ENCODE measurements at regions not wholly inside any gene's neighbourhood (a gene's known extent, or its start where the extent isn't known, plus 50 kb on each side); places are given as distances from the start of the nearest gene placed in this dataset.

DNA sequence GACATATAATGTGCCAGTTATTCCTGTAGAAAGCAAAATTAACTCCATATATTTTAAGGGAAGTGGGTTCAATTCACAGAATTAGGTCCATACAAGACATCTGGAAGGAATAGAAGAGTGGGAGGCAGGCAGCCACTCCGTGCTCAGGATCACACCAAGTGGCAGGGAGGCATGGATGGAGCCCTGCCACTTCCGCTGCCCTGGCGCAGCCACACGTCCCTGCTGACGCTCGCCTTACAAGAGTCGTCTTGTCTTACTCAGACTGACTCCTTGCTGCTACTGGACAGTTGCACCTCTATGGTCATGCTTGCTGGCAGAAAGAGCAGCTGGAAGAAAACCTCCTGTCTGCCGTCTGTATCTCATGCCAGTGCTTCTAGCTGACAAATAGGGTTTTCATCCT, 579.9 kb upstream of the POM121L12 start:
- dilution Hi-C loops (cut with HindIII; ENCODE audit: low sequenced_read_pairs, unreplicated experiment) (no loop called here), intact Hi-C loops (cut with micrococcal nuclease) (no loop called here), in situ Hi-C loops (cut with MboI; ENCODE audit: low sequenced_read_pairs) (no loop called here)
- 52% methylated on average over 2 of the region's 8 CpGs; no CpG with 5 or more reads in 1 of the 2 experiments for WGBS, 2 experiments (ENCODE audit: extremely low coverage in 2 of 2, insufficient read length in 1 of 2)
- H3K56ac ChIP-seq (ENCODE audit: extremely low read depth, insufficient read depth, low read length) = no peak overlapping the region
- TF ChIP-seq BHLHE40 (IDR thresholded peaks at IDR 0.05; ENCODE audit: low read depth, low read length) (no peak), NFE2L2 (IDR thresholded peaks at IDR 0.05; ENCODE audit: low read depth, low read length) (no peak), MXI1 (IDR thresholded peaks at IDR 0.05; ENCODE audit: borderline replicate concordance, low read depth, low read length) (no peak), POLR2A (IDR thresholded peaks at IDR 0.05; ENCODE audit: low read depth, low read length) (no peak), RFX5 (IDR thresholded peaks at IDR 0.05; ENCODE audit: low read depth, low read length) (no peak), RAD21 (IDR thresholded peaks at IDR 0.05; ENCODE audit: low read length) (no peak), SMC3 (IDR thresholded peaks at IDR 0.05; ENCODE audit: low read depth, low read length) (no peak), CEBPB (IDR thresholded peaks at IDR 0.05; ENCODE audit: low read depth, low read length) (no peak)
- TF ChIP-seq, protein P1, sequence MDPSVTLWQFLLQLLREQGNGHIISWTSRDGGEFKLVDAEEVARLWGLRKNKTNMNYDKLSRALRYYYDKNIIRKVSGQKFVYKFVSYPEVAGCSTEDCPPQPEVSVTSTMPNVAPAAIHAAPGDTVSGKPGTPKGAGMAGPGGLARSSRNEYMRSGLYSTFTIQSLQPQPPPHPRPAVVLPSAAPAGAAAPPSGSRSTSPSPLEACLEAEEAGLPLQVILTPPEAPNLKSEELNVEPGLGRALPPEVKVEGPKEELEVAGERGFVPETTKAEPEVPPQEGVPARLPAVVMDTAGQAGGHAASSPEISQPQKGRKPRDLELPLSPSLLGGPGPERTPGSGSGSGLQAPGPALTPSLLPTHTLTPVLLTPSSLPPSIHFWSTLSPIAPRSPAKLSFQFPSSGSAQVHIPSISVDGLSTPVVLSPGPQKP (IDR thresholded peaks at IDR 0.05; ENCODE audit: borderline replicate concordance, low read depth, low read length) = no peak
- TF ChIP-seq, protein P2, sequence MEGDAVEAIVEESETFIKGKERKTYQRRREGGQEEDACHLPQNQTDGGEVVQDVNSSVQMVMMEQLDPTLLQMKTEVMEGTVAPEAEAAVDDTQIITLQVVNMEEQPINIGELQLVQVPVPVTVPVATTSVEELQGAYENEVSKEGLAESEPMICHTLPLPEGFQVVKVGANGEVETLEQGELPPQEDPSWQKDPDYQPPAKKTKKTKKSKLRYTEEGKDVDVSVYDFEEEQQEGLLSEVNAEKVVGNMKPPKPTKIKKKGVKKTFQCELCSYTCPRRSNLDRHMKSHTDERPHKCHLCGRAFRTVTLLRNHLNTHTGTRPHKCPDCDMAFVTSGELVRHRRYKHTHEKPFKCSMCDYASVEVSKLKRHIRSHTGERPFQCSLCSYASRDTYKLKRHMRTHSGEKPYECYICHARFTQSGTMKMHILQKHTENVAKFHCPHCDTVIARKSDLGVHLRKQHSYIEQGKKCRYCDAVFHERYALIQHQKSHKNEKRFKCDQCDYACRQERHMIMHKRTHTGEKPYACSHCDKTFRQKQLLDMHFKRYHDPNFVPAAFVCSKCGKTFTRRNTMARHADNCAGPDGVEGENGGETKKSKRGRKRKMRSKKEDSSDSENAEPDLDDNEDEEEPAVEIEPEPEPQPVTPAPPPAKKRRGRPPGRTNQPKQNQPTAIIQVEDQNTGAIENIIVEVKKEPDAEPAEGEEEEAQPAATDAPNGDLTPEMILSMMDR (conservative IDR thresholded peaks at IDR 0.05; ENCODE audit: low read depth, low read length) = no peak
- no peak overlapping the region for H2BK15ac ChIP-seq (ENCODE audit: low read depth, low read length)
- H3K14ac ChIP-seq (replicated peaks; ENCODE audit: low read depth, low read length) = no peak overlapping the region
- no peaks in the 10 kb centered on the region for H3K36me3 ChIP-seq (ENCODE audit: control insufficient read depth, insufficient read depth, low read length)
- H3K9me3 ChIP-seq (ENCODE audit: control insufficient read depth, insufficient read depth, low read length) = peaks cover 12% of the 10 kb centered on the region
- no peaks in the 10 kb centered on the region for H3K79me1 ChIP-seq (ENCODE audit: low read depth in 1 of 2, low read length in 2 of 2)
- ATAC-seq (ENCODE audit: low read depth) (no peak), DNase-seq (no peak)
- H4K20me1 ChIP-seq (ENCODE audit: insufficient read depth, low read length) = no peaks in the 10 kb centered on the region
- H3K18ac ChIP-seq (ENCODE audit: low read depth, low read length) = no peak overlapping the region
- H3K27me3 ChIP-seq (ENCODE audit: control insufficient read depth, insufficient read depth, low read length) = no peaks in the 10 kb centered on the region
- no peak overlapping the region for H4K8ac ChIP-seq (ENCODE audit: low read depth in 2 of 2, low read length in 2 of 2)
- no peak overlapping the region for H2BK20ac ChIP-seq (ENCODE audit: low read depth, low read length)
- CTCF ChIA-PET = interaction anchor here (0.6 kb wide), 1 partner anchor 1080 kb away, joined by 3 read pairs; no protein-coding TSS in a partner anchor
- no peak overlapping the region for H2BK5ac ChIP-seq (ENCODE audit: low read depth, low read length, poor library complexity, severe bottlenecking)
- BruUV-seq (replicated peaks) = no TSS peak
- no peak overlapping the region for H3K23ac ChIP-seq (ENCODE audit: low read depth, low read length)
- POLR2A ChIA-PET (ENCODE audit: unreplicated experiment) = no interaction called here
- no peak overlapping the region for H2BK120ac ChIP-seq (ENCODE audit: low read depth, low read length)
- H3K9me1 ChIP-seq (ENCODE audit: insufficient read depth, low read length) = no peaks in the 10 kb centered on the region
- no peak overlapping the region for H3K27ac ChIP-seq (ENCODE audit: insufficient read depth, low read length)
- H3K4me2 ChIP-seq (ENCODE audit: low read depth, low read length) = no peak overlapping the region
- H3K4me1 ChIP-seq (ENCODE audit: control insufficient read depth, insufficient read depth, low read length) = no peaks in the 10 kb centered on the region
- H4K5ac ChIP-seq (ENCODE audit: low read depth, low read length) = no peak overlapping the region
- H3K4me3 ChIP-seq (ENCODE audit: insufficient read depth, low read depth, low read length) = no peak overlapping the region
- H2AK9ac ChIP-seq (replicated peaks; ENCODE audit: low read depth, low read length, poor library complexity) = no peak overlapping the region
- H4K91ac ChIP-seq (ENCODE audit: insufficient read depth, low read depth, low read length) = no peak overlapping the region
- H2AFZ ChIP-seq (replicated peaks; ENCODE audit: low read length, poor library complexity) = no peak overlapping the region
- no peak overlapping the region for H2AK5ac ChIP-seq (ENCODE audit: low read depth, low read length)
- no peak overlapping the region for H3K4ac ChIP-seq (ENCODE audit: low read depth, low read length)
- H3K9ac ChIP-seq (ENCODE audit: low read depth, low read length) = no peak overlapping the region
